Lower lobe of right lung (tissue), 2 donors: ENCODE measurements at regions not wholly inside any gene's neighbourhood (a gene's known extent, or its start where the extent isn't known, plus 50 kb on each side); places are given as distances from the start of the nearest gene placed in this dataset.

Experiments
- ATAC-seq, 2 donors: fragments of 200-7000 bp; cut with Tn5 transposase; one replicate each; pipeline ENCODE4 v1.9.1; 2020 to 2022; ENCODE audit warnings: mild to moderate bottlenecking in 2 of 2, moderate library complexity in 2 of 2
- DNase-seq: peaks from one replicate; pipeline ENCODE4 v3.0.0-alpha.2; 2020
- H3K27ac ChIP-seq: fragments of 200-600 bp; one replicate; pipeline ENCODE4 v1.8.0; 2022
- H3K27me3 ChIP-seq: fragments of 200-600 bp; one replicate; pipeline ENCODE4 v1.8.0; 2022; ENCODE audit warnings: low read depth
- H3K36me3 ChIP-seq: fragments of 200-600 bp; one replicate; pipeline ENCODE4 v1.8.0; 2022; ENCODE audit warnings: mild to moderate bottlenecking
- H3K4me1 ChIP-seq: fragments of 200-600 bp; one replicate; pipeline ENCODE4 v1.8.0; 2022
- H3K4me3 ChIP-seq: fragments of 200-600 bp; one replicate; pipeline ENCODE4 v1.8.0; 2022; ENCODE audit warnings: mild to moderate bottlenecking
- H3K9me3 ChIP-seq: fragments of 200-600 bp; one replicate; pipeline ENCODE4 v1.8.0; 2022
- intact Hi-C: fragments of 100-400 bp; cut with DNase I; formaldehyde crosslinking; loops from one replicate; pipeline ENCODE4 v1.11.0; 2022
- TF ChIP-seq, protein P1 (sequence below): fragments of 200-600 bp; IDR thresholded peaks from one replicate; pipeline ENCODE4 v1.8.0; 2022; ENCODE audit warnings: antibody characterized with exemption, mild to moderate bottlenecking
- donor health status: DM: no; HTN: yes; CAD: no; lungs with severe emphysema.

DNA sequence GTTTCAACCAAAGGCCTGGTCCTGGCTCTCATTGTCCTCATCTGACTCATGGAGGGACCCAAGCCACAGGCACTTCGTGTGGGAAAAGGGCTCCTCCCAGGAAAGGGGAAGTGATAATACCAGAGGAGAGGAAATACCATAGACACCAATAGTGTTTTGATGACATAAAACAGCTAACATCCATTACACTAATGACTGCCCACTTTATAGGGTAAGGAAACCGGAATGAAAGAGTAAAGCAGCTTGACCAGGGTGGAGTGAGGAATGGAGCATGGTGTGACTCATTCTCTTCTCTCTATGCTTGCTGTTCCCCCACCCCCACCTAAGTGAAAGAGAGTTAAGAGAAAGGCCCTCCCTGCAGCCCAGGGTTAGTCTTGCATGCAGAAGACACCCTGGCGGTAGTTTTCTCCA is 67.4 kb upstream of the HRH2 start:
- DNase-seq: no peak
- TF ChIP-seq, protein P1, sequence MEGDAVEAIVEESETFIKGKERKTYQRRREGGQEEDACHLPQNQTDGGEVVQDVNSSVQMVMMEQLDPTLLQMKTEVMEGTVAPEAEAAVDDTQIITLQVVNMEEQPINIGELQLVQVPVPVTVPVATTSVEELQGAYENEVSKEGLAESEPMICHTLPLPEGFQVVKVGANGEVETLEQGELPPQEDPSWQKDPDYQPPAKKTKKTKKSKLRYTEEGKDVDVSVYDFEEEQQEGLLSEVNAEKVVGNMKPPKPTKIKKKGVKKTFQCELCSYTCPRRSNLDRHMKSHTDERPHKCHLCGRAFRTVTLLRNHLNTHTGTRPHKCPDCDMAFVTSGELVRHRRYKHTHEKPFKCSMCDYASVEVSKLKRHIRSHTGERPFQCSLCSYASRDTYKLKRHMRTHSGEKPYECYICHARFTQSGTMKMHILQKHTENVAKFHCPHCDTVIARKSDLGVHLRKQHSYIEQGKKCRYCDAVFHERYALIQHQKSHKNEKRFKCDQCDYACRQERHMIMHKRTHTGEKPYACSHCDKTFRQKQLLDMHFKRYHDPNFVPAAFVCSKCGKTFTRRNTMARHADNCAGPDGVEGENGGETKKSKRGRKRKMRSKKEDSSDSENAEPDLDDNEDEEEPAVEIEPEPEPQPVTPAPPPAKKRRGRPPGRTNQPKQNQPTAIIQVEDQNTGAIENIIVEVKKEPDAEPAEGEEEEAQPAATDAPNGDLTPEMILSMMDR: no peak
- Histone ChIP-seq H3K27ac (no peak overlapping the region), H3K27me3 (no peaks in the 10 kb centered on the region), H3K36me3 (no peaks in the 10 kb centered on the region), H3K4me3 (no peak overlapping the region), H3K9me3 (no peaks in the 10 kb centered on the region), H3K4me1 (no peaks in the 10 kb centered on the region)
- peak; percentile 36 to 83 for ATAC-seq
- intact Hi-C loops: no loop called here

GRCh38 chr5:175591293-175591692 is 66.6 kb upstream of the HRH2 start:
- no peaks in the 10 kb centered on the region for H3K36me3 ChIP-seq
- no peak for DNase-seq
- no peaks in the 10 kb centered on the region for H3K4me1 ChIP-seq
- no peaks in the 10 kb centered on the region for H3K9me3 ChIP-seq
- ATAC-seq: no peak
- H3K4me3 ChIP-seq: no peak overlapping the region
- peaks cover under 1% of the 10 kb centered on the region for H3K27me3 ChIP-seq
- H3K27ac ChIP-seq: no peak overlapping the region
- intact Hi-C loops: no loop called here
- TF ChIP-seq, protein P1: no peak

DNA sequence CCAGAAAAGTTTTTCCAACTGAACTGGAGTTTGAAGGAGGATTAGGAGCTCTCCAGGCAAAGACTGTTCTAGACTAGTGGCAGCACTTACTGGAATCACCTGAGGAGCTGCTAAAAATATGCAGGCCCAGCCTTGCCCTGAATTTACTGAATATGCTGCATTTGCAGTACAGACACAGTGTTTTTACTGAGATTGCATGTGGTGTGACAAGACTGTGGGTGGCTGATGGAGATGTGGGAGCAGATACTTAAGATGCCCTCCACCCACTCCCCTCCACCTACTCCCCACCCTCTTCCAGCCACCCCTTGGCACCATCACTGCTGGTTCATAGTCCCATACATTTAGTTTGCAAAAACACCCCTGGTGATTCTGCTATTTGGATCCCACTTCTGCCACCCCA is 64.1 kb upstream of the HRH2 start:
- H3K36me3 ChIP-seq: no peaks in the 10 kb centered on the region
- no peaks in the 10 kb centered on the region for H3K9me3 ChIP-seq
- no peak overlapping the region for H3K27ac ChIP-seq
- intact Hi-C loops: no loop called here
- H3K4me3 ChIP-seq: no peak overlapping the region
- TF ChIP-seq, protein P1: no peak
- no peaks in the 10 kb centered on the region for H3K4me1 ChIP-seq
- ATAC-seq: no peak
- H3K27me3 ChIP-seq: peaks cover 15% of the 10 kb centered on the region
- no peak for DNase-seq

DNA sequence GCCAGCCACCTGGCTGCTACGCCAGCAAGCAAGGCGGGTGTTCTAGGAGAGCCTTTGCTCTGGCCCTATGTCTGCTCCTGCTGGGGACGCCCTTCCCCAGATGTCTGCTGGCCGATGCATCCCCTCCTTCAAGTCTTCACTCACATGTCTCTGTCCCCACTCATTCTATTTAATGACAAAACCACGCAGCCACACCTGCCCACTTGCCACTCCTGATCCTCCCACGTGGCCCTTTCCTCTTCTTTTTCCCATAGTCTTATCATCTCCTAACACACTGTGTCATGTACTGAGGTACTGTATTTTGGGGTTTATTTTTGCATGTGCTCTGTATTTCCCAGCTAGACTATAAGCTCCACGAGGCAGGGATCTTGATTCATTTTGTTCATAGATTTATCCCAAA is 62.0 kb upstream of the HRH2 start:
- no peak for ATAC-seq

GRCh38 chr5:175596761-175597189 is 61.1 kb upstream of the HRH2 start:
- H3K27me3 ChIP-seq: peaks cover 21% of the 10 kb centered on the region
- H3K27ac ChIP-seq: no peak overlapping the region
- no peaks in the 10 kb centered on the region for H3K36me3 ChIP-seq
- intact Hi-C loops: no loop called here
- DNase-seq: no peak
- TF ChIP-seq, protein P1: no peak
- no peak overlapping the region for H3K4me3 ChIP-seq
- ATAC-seq: no peak
- H3K9me3 ChIP-seq: no peaks in the 10 kb centered on the region
- no peaks in the 10 kb centered on the region for H3K4me1 ChIP-seq

More for the DNA sequence above, 62.0 kb upstream of the HRH2 start:
- Histone ChIP-seq H3K4me3 (no peak overlapping the region), H3K27me3 (peaks cover 18% of the 10 kb centered on the region), H3K4me1 (no peaks in the 10 kb centered on the region), H3K27ac (no peak overlapping the region), H3K36me3 (no peaks in the 10 kb centered on the region), H3K9me3 (no peaks in the 10 kb centered on the region)
- TF ChIP-seq, protein P1: no peak
- no peak for DNase-seq
- intact Hi-C loops: no loop called here

GRCh38 chr5:175597718-175598117 is 60.2 kb upstream of the HRH2 start:
- peaks cover 21% of the 10 kb centered on the region for H3K27me3 ChIP-seq
- no peaks in the 10 kb centered on the region for H3K9me3 ChIP-seq
- H3K4me1 ChIP-seq: no peaks in the 10 kb centered on the region
- ATAC-seq: no peak
- no peak for DNase-seq
- no peaks in the 10 kb centered on the region for H3K36me3 ChIP-seq
- no peak overlapping the region for H3K4me3 ChIP-seq
- no peak overlapping the region for H3K27ac ChIP-seq
- intact Hi-C loops: no loop called here
- TF ChIP-seq, protein P1: no peak
